CD4-positive, alpha-beta memory T cell (primary cell): ENCODE measurements at regions not wholly inside any gene's neighbourhood (a gene's known extent, or its start where the extent isn't known, plus 50 kb on each side); places are given as distances from the start of the nearest gene placed in this dataset.

Source experiments
- CTCF ChIA-PET: fragments of 350-600 bp; sonication (Branson Sonifier 250); formaldehyde crosslinking; loops from one replicate; lab custom pipeline; 2021; ENCODE audit warnings: inconsistent platforms; ENCODE audit not compliant: partially characterized antibody; lab: Charles Lee
- POLR2A ChIA-PET: fragments of 350-600 bp; sonication (Branson Sonifier 250); formaldehyde crosslinking; loops from one replicate; lab custom pipeline; 2021; ENCODE audit not compliant: partially characterized antibody; lab: Charles Lee
- DNase-seq, 5 donors: peaks; one replicate each; pipeline versions ENCODE4 v3.0.0 to v3.0.0-alpha.2; 2020 to 2022; ENCODE audit warnings: mixed read lengths in 1 of 5
- H3K27ac ChIP-seq: one replicate; pipeline ENCODE4 v1.7.0; 2013; ENCODE audit warnings: low read depth, low read length
- H3K27me3 ChIP-seq: 2 replicates; pipeline ENCODE4 v1.7.0; 2013; ENCODE audit warnings: mild to moderate bottlenecking, low read length, moderate library complexity; ENCODE audit not compliant: insufficient read depth
- H3K36me3 ChIP-seq: 2 replicates; pipeline ENCODE4 v1.7.0; 2013; ENCODE audit warnings: mild to moderate bottlenecking, low read length, moderate library complexity; ENCODE audit not compliant: insufficient read depth
- H3K4me1 ChIP-seq: 2 replicates; pipeline ENCODE4 v1.7.0; 2013; ENCODE audit warnings: mild to moderate bottlenecking, low read length, moderate library complexity; ENCODE audit not compliant: insufficient read depth
- H3K4me3 ChIP-seq, 2 donors: one replicate each; pipeline ENCODE4 v1.7.0; 2013; ENCODE audit warnings: low read length in 2 of 2, mild to moderate bottlenecking in 1 of 2
- H3K9me3 ChIP-seq, 2 donors: one replicate each; pipeline ENCODE4 v1.7.0; 2013; ENCODE audit warnings: low read length in 2 of 2, control low read depth in 1 of 2; ENCODE audit not compliant: control insufficient read depth in 1 of 2
- H3K27ac Mint-ChIP-seq, 7 donors: one replicate each; pipeline ENCODE4 v1.8.0; 2020 to 2021; ENCODE audit warnings: mixed read lengths in 7 of 7, mild to moderate bottlenecking in 6 of 7, inconsistent platforms in 3 of 7, moderate library complexity in 3 of 7
- H3K27me3 Mint-ChIP-seq, 2 donors: one replicate each; pipeline ENCODE4 v1.8.0; 2020 to 2021; ENCODE audit warnings: mixed read lengths in 2 of 2
- H3K36me3 Mint-ChIP-seq, 2 donors: one replicate each; pipeline ENCODE4 v1.8.0; 2020 to 2021; ENCODE audit warnings: mixed read lengths in 2 of 2, inconsistent platforms in 1 of 2, mild to moderate bottlenecking in 1 of 2
- H3K4me1 Mint-ChIP-seq, 4 donors: one replicate each; pipeline ENCODE4 v1.8.0; 2020 to 2021; ENCODE audit warnings: mixed read lengths in 4 of 4, mild to moderate bottlenecking in 1 of 4
- H3K4me3 Mint-ChIP-seq, 8 donors: one replicate each; pipeline ENCODE4 v1.8.0; 2020 to 2021; ENCODE audit warnings: mixed read lengths in 8 of 8, mild to moderate bottlenecking in 7 of 8, moderate library complexity in 6 of 8, inconsistent platforms in 3 of 8
- H3K9me3 Mint-ChIP-seq, 8 donors: one replicate each; pipeline ENCODE4 v1.8.0; 2020 to 2021; ENCODE audit warnings: mixed read lengths in 8 of 8, mild to moderate bottlenecking in 5 of 8, inconsistent platforms in 3 of 8, moderate library complexity in 1 of 8
- intact Hi-C: fragments of 100-400 bp; cut with micrococcal nuclease; formaldehyde crosslinking; loops from one replicate; pipeline ENCODE4 v1.15.1; 2023

GRCh38 chr4:181173046-181173445, 1070.2 kb upstream of the TENM3 start:
- H3K9me3 Mint-ChIP-seq: peaks cover 0 to 2% (median 0%) of the 10 kb centered on the region in 8 donors
- no peaks in the 10 kb centered on the region for H3K36me3 ChIP-seq
- no peaks in the 10 kb centered on the region for H3K36me3 Mint-ChIP-seq
- no peaks in the 10 kb centered on the region for H3K27me3 ChIP-seq
- intact Hi-C loops: no loop called here
- no peak overlapping the region for H3K4me3 ChIP-seq
- H3K9me3 ChIP-seq: no peaks in the 10 kb centered on the region
- H3K27me3 Mint-ChIP-seq: no peaks in the 10 kb centered on the region
- no peak for DNase-seq
- no peak overlapping the region for H3K4me3 Mint-ChIP-seq
- H3K27ac ChIP-seq: no peak overlapping the region
- H3K27ac Mint-ChIP-seq: no peak overlapping the region
- CTCF ChIA-PET: no interaction called here
- POLR2A ChIA-PET: no interaction called here
- H3K4me1 ChIP-seq: no peaks in the 10 kb centered on the region
- H3K4me1 Mint-ChIP-seq: no peaks in the 10 kb centered on the region

GRCh38 chr4:181176306-181176705, 1066.9 kb upstream of the TENM3 start:
- H3K36me3 Mint-ChIP-seq: no peaks in the 10 kb centered on the region
- Histone ChIP-seq H3K27me3 (no peaks in the 10 kb centered on the region), H3K4me1 (no peaks in the 10 kb centered on the region), H3K36me3 (no peaks in the 10 kb centered on the region), H3K4me3 (no peak overlapping the region), H3K9me3 (no peaks in the 10 kb centered on the region), H3K27ac (no peak overlapping the region)
- POLR2A ChIA-PET: no interaction called here
- CTCF ChIA-PET: no interaction called here
- no peaks in the 10 kb centered on the region for H3K27me3 Mint-ChIP-seq
- no peak overlapping the region for H3K27ac Mint-ChIP-seq
- H3K4me1 Mint-ChIP-seq: no peaks in the 10 kb centered on the region
- H3K4me3 Mint-ChIP-seq: no peak overlapping the region
- H3K9me3 Mint-ChIP-seq: peaks cover 0 to 3% (median 0%) of the 10 kb centered on the region in 8 donors
- intact Hi-C loops: no loop called here
- DNase-seq: no peak

- Histone ChIP-seq H3K9me3 (no peaks in the 10 kb centered on the region), H3K27me3 (no peaks in the 10 kb centered on the region), H3K4me3 (no peak overlapping the region), H3K4me1 (no peaks in the 10 kb centered on the region), H3K36me3 (no peaks in the 10 kb centered on the region), H3K27ac (no peak overlapping the region)
- Mint-ChIP-seq H3K4me1 (no peaks in the 10 kb centered on the region), H3K36me3 (no peaks in the 10 kb centered on the region), H3K9me3 (peaks cover 1 to 17% (median 4%) of the 10 kb centered on the region in 8 donors), H3K27me3 (no peaks in the 10 kb centered on the region), H3K27ac (no peak overlapping the region), H3K4me3 (no peak overlapping the region)
- ChIA-PET CTCF (no interaction called here), POLR2A (no interaction called here)
- intact Hi-C loops: no loop called here
- no peak for DNase-seq
Measured at GRCh38 chr4:181181331-181181730, 1061.9 kb upstream of the TENM3 start.

- intact Hi-C loops: no loop called here
- peaks cover 0 to 13% (median 1%) of the 10 kb centered on the region in 8 donors for H3K9me3 Mint-ChIP-seq
- H3K4me3 Mint-ChIP-seq: no peak overlapping the region
- no peaks in the 10 kb centered on the region for H3K36me3 ChIP-seq
- ChIA-PET CTCF (no interaction called here), POLR2A (no interaction called here)
- no peak overlapping the region for H3K27ac ChIP-seq
- no peaks in the 10 kb centered on the region for H3K36me3 Mint-ChIP-seq
- no peak for DNase-seq
- no peaks in the 10 kb centered on the region for H3K9me3 ChIP-seq
- H3K27me3 Mint-ChIP-seq: no peaks in the 10 kb centered on the region
- H3K27ac Mint-ChIP-seq: no peak overlapping the region
- H3K4me1 Mint-ChIP-seq: no peaks in the 10 kb centered on the region
- H3K4me1 ChIP-seq: no peaks in the 10 kb centered on the region
- no peaks in the 10 kb centered on the region for H3K27me3 ChIP-seq
- H3K4me3 ChIP-seq: no peak overlapping the region
Measured at GRCh38 chr4:181189751-181190150, 1053.5 kb upstream of the TENM3 start.

- Histone ChIP-seq H3K27me3 (no peaks in the 10 kb centered on the region), H3K4me1 (no peaks in the 10 kb centered on the region), H3K9me3 (no peaks in the 10 kb centered on the region), H3K4me3 (no peak overlapping the region), H3K36me3 (no peaks in the 10 kb centered on the region), H3K27ac (no peak overlapping the region)
- Mint-ChIP-seq H3K9me3 (no peaks in the 10 kb centered on the region), H3K36me3 (no peaks in the 10 kb centered on the region), H3K27ac (no peak overlapping the region), H3K4me1 (no peaks in the 10 kb centered on the region), H3K4me3 (no peak overlapping the region), H3K27me3 (no peaks in the 10 kb centered on the region)
- DNase-seq: no peak
- intact Hi-C loops: no loop called here
- ChIA-PET CTCF (no interaction called here), POLR2A (no interaction called here)
Measured at GRCh38 chr4:181193131-181193930, 1049.9 kb upstream of the TENM3 start.

GRCh38 chr4:181194096-181194495, 1049.1 kb upstream of the TENM3 start:
- no peaks in the 10 kb centered on the region for H3K4me1 Mint-ChIP-seq
- H3K27ac ChIP-seq: no peak overlapping the region
- intact Hi-C loops: no loop called here
- no peak for DNase-seq
- H3K9me3 ChIP-seq: no peaks in the 10 kb centered on the region
- no peaks in the 10 kb centered on the region for H3K36me3 Mint-ChIP-seq
- H3K27me3 ChIP-seq: no peaks in the 10 kb centered on the region
- H3K27me3 Mint-ChIP-seq: no peaks in the 10 kb centered on the region
- no peaks in the 10 kb centered on the region for H3K9me3 Mint-ChIP-seq
- no peak overlapping the region for H3K4me3 ChIP-seq
- no peak overlapping the region for H3K4me3 Mint-ChIP-seq
- no peak overlapping the region for H3K27ac Mint-ChIP-seq
- no peaks in the 10 kb centered on the region for H3K36me3 ChIP-seq
- no peaks in the 10 kb centered on the region for H3K4me1 ChIP-seq
- ChIA-PET CTCF (interaction anchor here (1.6 kb wide), 1 partner anchor 51 kb away, joined by 3 read pairs; no protein-coding TSS in a partner anchor), POLR2A (no interaction called here)

GRCh38 chr4:181200076-181200475, 1043.1 kb upstream of the TENM3 start:
- POLR2A ChIA-PET: no interaction called here
- CTCF ChIA-PET: no interaction called here
- H3K27me3 Mint-ChIP-seq: no peaks in the 10 kb centered on the region

More at GRCh38 chr4:181200076-181200475, 1043.1 kb upstream of the TENM3 start:
- Mint-ChIP-seq H3K4me1 (no peaks in the 10 kb centered on the region), H3K27ac (no peak overlapping the region), H3K4me3 (no peak overlapping the region), H3K36me3 (no peaks in the 10 kb centered on the region), H3K9me3 (peaks cover 0 to 9% (median 2%) of the 10 kb centered on the region in 8 donors)
- DNase-seq: no peak
- intact Hi-C loops: no loop called here
- Histone ChIP-seq H3K27me3 (no peaks in the 10 kb centered on the region), H3K4me1 (no peaks in the 10 kb centered on the region), H3K27ac (no peak overlapping the region), H3K9me3 (no peaks in the 10 kb centered on the region), H3K36me3 (no peaks in the 10 kb centered on the region), H3K4me3 (no peak overlapping the region)
